Fibroblast of lung (primary cell): ENCODE measurements at regions not wholly inside any gene's neighbourhood (a gene's known extent, or its start where the extent isn't known, plus 50 kb on each side); places are given as distances from the start of the nearest gene placed in this dataset.

ENCODE experiments used
- CTCF ChIP-seq, 2 donors: IDR thresholded peaks in 1 of 2; conservative IDR thresholded peaks in 1 of 2; 1 replicate in 1 of 2; 2 replicates in 1 of 2; pipeline ENCODE4 v1.5.1; 2011 to 2012; ENCODE audit warnings: low read length in 2 of 2, control low read depth in 1 of 2, inconsistent platforms in 1 of 2, low read depth in 1 of 2, mild to moderate bottlenecking in 1 of 2
- EZH2 ChIP-seq: IDR thresholded peaks from 2 replicates; pipeline ENCODE4 v1.5.1; 2012; ENCODE audit warnings: low read length, control low read depth, mild to moderate bottlenecking; ENCODE audit errors: missing control alignments

GRCh38 chr17:71791311-71791710 lies 329.5 kb upstream of the SOX9 start:
- no peak for TF ChIP-seq EZH2
- no peak for TF ChIP-seq CTCF (conservative IDR thresholded peaks at IDR 0.05 in 1 of 2, IDR thresholded peaks at IDR 0.05 in 1 of 2; ENCODE audit: low read depth in 1 of 2, low read length in 2 of 2)
